GM06990 (cell line): ENCODE measurements at regions not wholly inside any gene's neighbourhood (a gene's known extent, or its start where the extent isn't known, plus 50 kb on each side); places are given as distances from the start of the nearest gene placed in this dataset.

Experiments
- DNase-seq: peaks from one replicate; pipeline ENCODE4 v3.0.0-alpha.2; 2011; ENCODE audit not compliant: insufficient read length; ENCODE audit errors: extremely low read depth
- H3K27me3 ChIP-seq: replicated peaks from 2 replicates; pipeline ENCODE4 v1.6.0; 2011; ENCODE audit warnings: low read length; ENCODE audit not compliant: control insufficient read depth, insufficient read depth
- H3K36me3 ChIP-seq: 2 replicates; pipeline ENCODE4 v1.5.1; 2011; ENCODE audit warnings: low read length; ENCODE audit not compliant: control insufficient read depth, insufficient read depth
- H3K4me3 ChIP-seq: replicated peaks from 2 replicates; pipeline ENCODE4 v1.5.1; 2011; ENCODE audit warnings: low read depth, mild to moderate bottlenecking, control low read depth, low read length
- CTCF ChIP-seq: IDR thresholded peaks from 2 replicates; pipeline ENCODE4 v1.5.1; 2011; ENCODE audit warnings: low read length, control low read depth, mild to moderate bottlenecking, inconsistent platforms; ENCODE audit not compliant: insufficient read depth, poor library complexity, severe bottlenecking

GRCh38 chr2:146853741-146854444, 990.9 kb upstream of the ACVR2A start:
- no peak for TF ChIP-seq CTCF
- no peak overlapping the region for H3K4me3 ChIP-seq
- H3K27me3 ChIP-seq = no peaks in the 10 kb centered on the region
- DNase-seq = no peak
- no peaks in the 10 kb centered on the region for H3K36me3 ChIP-seq

GRCh38 chr2:146852661-146853060, 992.2 kb upstream of the ACVR2A start:
- no peaks in the 10 kb centered on the region for H3K36me3 ChIP-seq
- no peak overlapping the region for H3K4me3 ChIP-seq
- no peak for TF ChIP-seq CTCF
- DNase-seq = no peak
- no peaks in the 10 kb centered on the region for H3K27me3 ChIP-seq

GRCh38 chr2:146850746-146851145, 994.1 kb upstream of the ACVR2A start:
- H3K27me3 ChIP-seq = no peaks in the 10 kb centered on the region
- H3K36me3 ChIP-seq = no peaks in the 10 kb centered on the region
- H3K4me3 ChIP-seq = no peak overlapping the region
- DNase-seq = no peak
- no peak for TF ChIP-seq CTCF

- no peaks in the 10 kb centered on the region for H3K36me3 ChIP-seq
- H3K4me3 ChIP-seq = no peak overlapping the region
- no peak for TF ChIP-seq CTCF
- H3K27me3 ChIP-seq = no peaks in the 10 kb centered on the region
- DNase-seq = no peak
Observed at GRCh38 chr2:146847846-146848245, 997.0 kb upstream of the ACVR2A start.

GRCh38 chr2:146844226-146844990, 1000.4 kb upstream of the ACVR2A start:
- DNase-seq = no peak
- Histone ChIP-seq H3K27me3 (no peaks in the 10 kb centered on the region), H3K4me3 (no peak overlapping the region), H3K36me3 (no peaks in the 10 kb centered on the region)
- no peak for TF ChIP-seq CTCF
